Small intestine (tissue), 7 donors: ENCODE measurements at regions not wholly inside any gene's neighbourhood (a gene's known extent, or its start where the extent isn't known, plus 50 kb on each side); places are given as distances from the start of the nearest gene placed in this dataset.

ENCODE experiments used
- DNase-seq, 2 donors: peaks; one replicate each; pipeline versions ENCODE4 v3.0.0 to v3.0.0-alpha.2; 2013
- FAIRE-seq: peaks from 2 replicates; lab custom pipeline; 2012; peaks lifted over from hg19 to GRCh38; lab: Jason Lieb, UNC
- H3K27ac ChIP-seq, 3 donors: one replicate each; pipeline ENCODE4 v1.5.1; 2013; ENCODE audit warnings: low read length in 2 of 3, mild to moderate bottlenecking in 2 of 3, control low read depth in 1 of 3, inconsistent platforms in 1 of 3, low read depth in 1 of 3, moderate library complexity in 1 of 3
- H3K27me3 ChIP-seq, 3 donors: one replicate each; pipeline ENCODE4 v1.6.1; 2013; ENCODE audit warnings: low read length in 3 of 3, inconsistent platforms in 1 of 3; ENCODE audit not compliant: control insufficient read depth in 3 of 3, insufficient read depth in 3 of 3
- H3K36me3 ChIP-seq, 3 donors: one replicate each; pipeline ENCODE4 v1.6.1; 2013; ENCODE audit warnings: low read length in 3 of 3, inconsistent platforms in 1 of 3, low read depth in 1 of 3, mild to moderate bottlenecking in 1 of 3, moderate library complexity in 1 of 3; ENCODE audit not compliant: control insufficient read depth in 3 of 3, insufficient read depth in 2 of 3
- H3K4me1 ChIP-seq, 3 donors: one replicate each; pipeline ENCODE4 v1.6.1; 2013; ENCODE audit warnings: low read length in 2 of 3, inconsistent platforms in 1 of 3, low read depth in 1 of 3, mild to moderate bottlenecking in 1 of 3, moderate library complexity in 1 of 3; ENCODE audit not compliant: control insufficient read depth in 3 of 3, insufficient read depth in 2 of 3
- H3K4me3 ChIP-seq, 3 donors: one replicate each; pipeline ENCODE4 v1.5.1; 2013; ENCODE audit warnings: low read length in 3 of 3, control low read depth in 1 of 3, inconsistent platforms in 1 of 3, low read depth in 1 of 3, mild to moderate bottlenecking in 1 of 3, moderate library complexity in 1 of 3
- H3K9me3 ChIP-seq, 2 donors: one replicate each; pipeline ENCODE4 v1.6.1; 2013; ENCODE audit warnings: low read depth in 1 of 2, low read length in 1 of 2; ENCODE audit not compliant: control insufficient read depth in 2 of 2, insufficient read depth in 1 of 2
- WGBS, 3 donors: extraction: QIAGEN DNeasy Blood & Tissue Kit; methylation state at CpG; one replicate each; pipeline ENCODE4 v1.1.7; 2013; 5-methylcytosine and 5-hydroxymethylcytosine counted together
- donor health status: healthy with polysubstance abuse.
- donor health status: control.
- donor health status: control.
- donor health status: Bipolar disorder and iron deficiency.
- donor health status: healthy.

DNA sequence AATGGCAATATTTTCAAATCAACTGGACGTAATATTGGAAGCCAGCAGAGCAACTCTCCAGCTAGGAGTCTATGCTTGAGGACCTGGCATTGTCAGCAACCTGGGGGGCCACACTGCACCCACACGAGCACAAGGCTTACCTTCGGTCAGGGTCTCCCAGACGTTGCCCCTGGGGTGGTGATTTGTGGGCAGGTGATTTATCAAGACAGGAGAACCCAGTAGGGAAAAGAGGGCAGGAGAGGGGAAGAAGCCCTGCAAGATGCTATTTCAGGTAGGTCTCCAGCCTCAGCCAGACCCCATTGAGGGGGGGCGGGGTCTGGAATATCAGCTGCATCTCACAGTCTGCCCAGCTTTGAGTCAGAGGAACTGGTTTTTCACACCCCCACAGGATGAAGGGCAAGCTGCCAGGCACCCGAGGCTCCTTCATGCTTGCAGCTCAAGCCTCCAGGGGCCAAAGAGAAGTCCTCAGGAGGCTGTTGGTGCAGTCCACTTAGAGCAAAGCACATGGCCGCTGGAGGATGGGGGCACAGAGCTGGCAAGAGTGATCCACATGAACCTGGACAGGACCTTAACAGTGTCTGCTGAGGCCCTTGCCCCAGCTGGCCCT lies 80.9 kb upstream of the UQCRFS1 start:
- FAIRE-seq (no peak), DNase-seq (no peak)
- WGBS, 3 donors, result 59 to 74% (median 65%) methylated on average over 7 of the region's 7 CpGs
- Histone ChIP-seq H3K9me3 (no peaks in the 10 kb centered on the region), H3K27ac (no peak overlapping the region), H3K4me1 (no peaks in the 10 kb centered on the region), H3K36me3 (no peaks in the 10 kb centered on the region), H3K4me3 (no peak overlapping the region), H3K27me3 (no peaks in the 10 kb centered on the region)

DNA sequence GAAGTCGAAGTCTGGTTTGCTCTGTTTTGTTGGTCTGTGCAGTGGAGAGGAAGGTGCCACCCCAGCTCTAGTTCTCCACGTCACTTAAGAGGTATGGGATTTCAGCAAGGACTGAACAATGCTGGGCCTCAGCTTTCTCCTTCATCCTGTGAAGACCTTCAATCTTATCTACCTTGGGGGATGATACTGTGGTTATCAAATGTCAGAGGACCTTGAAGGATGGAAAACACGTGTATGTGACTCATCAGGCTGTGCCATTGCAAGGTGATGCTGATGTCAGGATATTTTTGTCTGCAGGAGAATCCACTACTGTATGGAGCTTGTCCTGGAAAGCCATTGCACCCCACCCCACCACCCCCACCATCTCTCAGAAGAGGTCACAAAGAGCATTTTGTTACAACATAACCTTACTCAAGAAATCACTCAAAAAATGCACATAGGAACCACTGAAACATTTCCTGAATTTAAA lies 81.4 kb upstream of the UQCRFS1 start:
- WGBS, 3 donors, result 35 to 66% (median 39%) methylated on average over 3 of the region's 3 CpGs

DNA sequence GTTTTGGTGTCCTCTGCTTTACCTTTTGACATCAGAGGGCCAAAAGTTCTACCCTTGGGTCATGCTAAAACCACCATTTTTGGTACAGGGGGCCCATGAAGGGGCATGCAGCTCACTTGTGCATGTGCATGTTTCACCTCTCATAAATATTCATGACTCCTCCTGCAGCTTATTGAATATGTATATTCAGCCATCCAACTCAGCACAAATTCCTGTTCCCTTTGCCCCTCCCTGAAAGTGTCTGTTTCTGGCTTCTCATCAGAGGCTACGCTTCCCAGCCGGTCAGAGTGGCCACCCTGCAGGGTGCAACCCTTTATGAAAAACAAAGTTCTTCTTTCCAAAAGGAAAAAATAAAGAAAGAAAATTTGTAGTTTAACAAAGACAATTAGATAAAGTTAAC lies 82.3 kb upstream of the UQCRFS1 start:
- no peak overlapping the region for H3K27ac ChIP-seq
- H3K4me1 ChIP-seq, result no peaks in the 10 kb centered on the region
- FAIRE-seq (no peak), DNase-seq (no peak)
- WGBS, 3 donors, result 63 to 90% (median 69%) methylated on average over 2 of the region's 2 CpGs
- no peaks in the 10 kb centered on the region for H3K36me3 ChIP-seq
- H3K9me3 ChIP-seq, result no peaks in the 10 kb centered on the region
- H3K27me3 ChIP-seq, result no peaks in the 10 kb centered on the region
- H3K4me3 ChIP-seq, result no peak overlapping the region

More for the DNA sequence above, 81.4 kb upstream of the UQCRFS1 start:
- H3K36me3 ChIP-seq, result no peaks in the 10 kb centered on the region
- H3K4me3 ChIP-seq, result no peak overlapping the region
- no peak for DNase-seq
- H3K4me1 ChIP-seq, result no peaks in the 10 kb centered on the region
- no peak overlapping the region for H3K27ac ChIP-seq
- H3K9me3 ChIP-seq, result no peaks in the 10 kb centered on the region
- no peak for FAIRE-seq
- H3K27me3 ChIP-seq, result no peaks in the 10 kb centered on the region

DNA sequence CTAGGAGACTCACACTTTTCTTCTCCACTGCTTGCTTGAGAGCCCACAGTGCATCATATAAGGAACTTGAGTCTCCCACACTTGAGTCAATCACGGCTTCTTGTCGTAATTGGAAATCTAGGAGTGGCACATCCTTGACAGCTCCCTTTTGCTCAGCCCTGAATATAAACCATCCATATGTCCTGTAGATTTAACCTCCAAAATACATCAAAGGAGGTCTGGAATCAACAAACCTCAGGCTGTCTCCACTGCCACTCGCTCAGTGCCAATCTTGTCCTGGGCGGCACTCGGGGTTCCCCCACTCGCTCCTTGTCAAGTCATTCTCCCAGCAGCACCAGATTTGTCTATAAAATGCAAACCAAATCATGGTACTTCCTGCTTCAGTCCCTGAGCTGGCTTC lies 84.4 kb upstream of the UQCRFS1 start:
- 84 to 92% (median 91%) methylated on average over 6 of the region's 6 CpGs for WGBS, 3 donors
- Histone ChIP-seq H3K9me3 (no peaks in the 10 kb centered on the region), H3K4me3 (no peak overlapping the region), H3K36me3 (no peaks in the 10 kb centered on the region), H3K4me1 (no peaks in the 10 kb centered on the region), H3K27ac (no peak overlapping the region), H3K27me3 (no peaks in the 10 kb centered on the region)
- FAIRE-seq (no peak), DNase-seq (no peak)

DNA sequence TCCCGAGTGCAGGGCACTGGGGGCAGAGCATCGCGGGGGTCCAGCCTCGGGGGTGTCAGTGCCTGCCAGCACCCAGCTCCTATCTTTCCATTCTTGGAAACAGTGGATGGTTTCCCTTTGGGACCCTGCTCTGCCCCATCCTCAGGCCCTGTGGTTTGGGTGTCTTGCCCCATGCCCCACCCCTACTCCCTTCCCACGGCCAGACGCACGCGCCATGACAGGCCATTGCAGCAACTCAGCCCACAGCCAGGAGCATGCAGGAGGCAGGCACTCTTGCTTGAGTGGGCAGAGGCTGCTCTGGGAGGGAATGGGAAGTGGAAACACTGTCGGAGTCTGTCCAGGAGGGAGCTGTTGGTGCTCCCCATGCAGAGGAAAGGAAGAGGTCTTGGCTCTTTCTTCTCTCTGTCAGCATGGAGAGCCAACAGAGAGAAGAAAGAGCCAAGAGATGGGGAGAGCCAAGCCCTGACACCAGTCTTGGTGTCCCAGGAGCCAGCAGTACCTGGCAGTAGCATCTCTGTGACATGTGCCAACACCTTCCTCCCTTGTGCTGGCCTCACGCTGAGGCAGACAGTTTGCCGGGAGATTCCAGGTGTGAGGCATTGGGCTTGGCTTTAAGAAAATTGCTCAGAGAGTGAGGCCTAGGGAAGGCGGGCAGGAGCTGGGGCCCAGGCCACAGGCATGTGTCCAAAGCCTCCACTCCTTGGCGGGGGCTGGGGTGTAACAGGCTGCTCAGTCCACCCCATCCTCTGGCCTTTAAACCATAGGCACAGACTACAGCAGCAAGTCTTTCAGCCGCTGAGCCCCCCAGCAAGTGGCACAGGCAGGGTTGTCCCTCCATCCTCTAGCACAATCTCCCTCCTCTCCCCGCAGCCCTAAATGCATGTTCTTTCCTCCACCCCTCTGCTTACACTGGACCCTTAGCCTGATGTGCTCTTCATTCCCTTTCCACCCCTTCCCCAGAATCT lies 86.7 kb upstream of the UQCRFS1 start:
- no peaks in the 10 kb centered on the region for H3K4me1 ChIP-seq
- H3K27me3 ChIP-seq, result no peaks in the 10 kb centered on the region
- no peak overlapping the region for H3K27ac ChIP-seq
- no peak for FAIRE-seq
- no peak for DNase-seq
- 85 to 86% (median 85%) methylated on average over 15 of the region's 15 CpGs for WGBS, 3 donors
- H3K36me3 ChIP-seq, result no peaks in the 10 kb centered on the region
- no peak overlapping the region for H3K4me3 ChIP-seq
- H3K9me3 ChIP-seq, result no peaks in the 10 kb centered on the region

DNA sequence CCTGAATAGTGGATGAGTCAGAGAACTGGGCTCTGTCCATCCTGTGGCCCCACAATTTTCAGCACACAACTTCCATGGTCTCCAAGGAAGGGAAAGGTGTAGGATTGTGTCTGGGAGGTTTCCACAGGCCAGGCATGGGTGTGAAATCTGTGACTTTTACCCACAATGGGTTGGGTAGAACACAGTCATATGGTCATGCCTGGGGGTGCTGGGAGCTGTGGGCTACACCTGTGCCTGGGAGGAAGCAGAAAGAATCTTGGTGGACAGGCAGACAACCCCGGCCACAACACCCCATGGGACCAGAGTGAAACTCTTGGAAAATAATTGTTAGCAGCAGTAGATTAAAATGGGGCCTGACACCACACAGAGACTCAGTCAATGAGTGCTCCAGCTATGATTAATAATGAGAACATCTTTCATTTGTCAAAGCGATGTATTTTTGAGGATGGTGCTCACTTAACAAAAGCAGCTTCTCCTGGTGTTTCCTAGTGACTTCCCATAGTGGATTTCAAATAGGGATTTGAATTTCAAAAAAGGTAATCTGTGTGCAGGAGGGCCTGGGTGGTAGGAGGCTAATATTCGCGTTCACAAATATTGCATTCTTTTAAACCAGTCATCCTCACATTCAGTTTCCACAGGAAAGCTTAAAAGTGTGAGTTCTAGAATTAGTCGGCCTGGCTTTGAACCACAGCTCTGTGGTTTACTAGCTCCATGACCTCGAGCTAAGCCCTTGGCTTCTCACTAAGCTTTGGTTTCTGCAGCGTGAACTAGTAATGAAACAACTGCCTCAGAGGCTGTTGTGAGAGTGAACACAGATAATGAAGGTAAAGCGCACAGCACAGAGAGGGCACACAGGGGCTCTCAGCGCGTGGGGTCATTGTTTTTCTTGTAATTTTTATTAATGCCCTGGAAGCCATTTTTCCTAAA lies 89.3 kb upstream of the UQCRFS1 start:
- Histone ChIP-seq H3K4me1 (no peaks in the 10 kb centered on the region), H3K4me3 (no peak overlapping the region), H3K36me3 (no peaks in the 10 kb centered on the region), H3K9me3 (no peaks in the 10 kb centered on the region), H3K27me3 (peaks cover 0 to 2% (median 0%) of the 10 kb centered on the region in 3 donors), H3K27ac (no peak overlapping the region)
- DNase-seq (no peak), FAIRE-seq (no peak)
- 71 to 75% (median 74%) methylated on average over 10 of the region's 10 CpGs for WGBS, 3 donors

DNA sequence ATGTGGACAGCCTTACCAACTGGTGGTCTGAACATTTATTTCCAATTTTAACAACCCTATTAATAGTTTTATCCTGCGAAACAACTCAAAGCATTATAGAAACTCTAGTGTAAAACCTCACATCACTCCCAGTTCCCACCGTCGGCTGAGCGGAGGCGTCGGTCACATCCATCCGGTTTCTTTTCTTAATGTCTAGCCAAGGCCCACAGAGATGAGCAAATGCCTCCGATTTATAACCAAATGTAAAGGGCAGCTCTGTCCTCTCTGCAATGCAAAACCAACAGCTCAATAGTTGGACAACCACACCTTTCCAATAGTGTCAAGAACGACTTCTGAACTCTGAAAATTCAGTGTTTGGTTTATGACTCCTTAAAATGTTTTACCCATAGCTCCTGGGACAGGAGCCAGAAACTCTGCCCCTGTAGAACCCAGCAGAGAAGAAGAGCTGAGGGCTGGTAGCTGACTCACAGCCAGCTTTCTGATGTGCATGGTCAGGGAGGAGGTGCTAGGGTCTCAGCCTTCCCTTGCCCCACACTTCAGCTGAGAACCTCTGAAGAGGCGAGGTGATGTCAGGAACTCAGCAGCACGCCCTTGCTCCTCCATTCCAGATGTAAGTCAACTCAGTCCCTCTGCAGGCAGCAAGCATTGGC lies 90.2 kb upstream of the UQCRFS1 start:
- no peak for DNase-seq

More for the DNA sequence above, 90.2 kb upstream of the UQCRFS1 start:
- Histone ChIP-seq H3K4me3 (no peak overlapping the region), H3K27ac (no peak overlapping the region), H3K4me1 (no peaks in the 10 kb centered on the region), H3K9me3 (no peaks in the 10 kb centered on the region), H3K36me3 (no peaks in the 10 kb centered on the region), H3K27me3 (peaks cover 0 to 2% (median 0%) of the 10 kb centered on the region in 3 donors)
- no peak for FAIRE-seq
- 69 to 82% (median 79%) methylated on average over 11 of the region's 11 CpGs for WGBS, 3 donors
